ENCODE measurements at regions not wholly inside any gene's neighbourhood (a gene's known extent, or its start where the extent isn't known, plus 50 kb on each side); places are given as distances from the start of the nearest gene placed in this dataset.
"Not testable (repeated sequence)": the region's sequence is repeated elsewhere in the genome, so short reads cannot be mapped to it uniquely, and the experiment has no call there.

- H3K27ac ChIP-seq (ENCODE audit: insufficient read depth, low read depth, low read length, poor library complexity, severe bottlenecking) = no peak overlapping the region
- H3K9me3 ChIP-seq (ENCODE audit: control insufficient read depth, low read length) = no peaks in the 10 kb centered on the region
- 91% methylated on average over 6 of the region's 6 CpGs for WGBS, 2 experiments
- no peaks in the 10 kb centered on the region for H3K4me1 ChIP-seq (ENCODE audit: control insufficient read depth, insufficient read depth, low read length)
- H3K36me3 ChIP-seq (ENCODE audit: control insufficient read depth, insufficient read depth, low read length) = no peaks in the 10 kb centered on the region
- H3K4me3 ChIP-seq (ENCODE audit: insufficient read depth, low read depth, low read length) = no peak overlapping the region
- H3K27me3 ChIP-seq (ENCODE audit: control insufficient read depth, insufficient read depth, low read length, poor library complexity, severe bottlenecking) = no peaks in the 10 kb centered on the region
Measured at GRCh38 chr9:107842530-107842929, 353.0 kb upstream of the KLF4 start.

DNA sequence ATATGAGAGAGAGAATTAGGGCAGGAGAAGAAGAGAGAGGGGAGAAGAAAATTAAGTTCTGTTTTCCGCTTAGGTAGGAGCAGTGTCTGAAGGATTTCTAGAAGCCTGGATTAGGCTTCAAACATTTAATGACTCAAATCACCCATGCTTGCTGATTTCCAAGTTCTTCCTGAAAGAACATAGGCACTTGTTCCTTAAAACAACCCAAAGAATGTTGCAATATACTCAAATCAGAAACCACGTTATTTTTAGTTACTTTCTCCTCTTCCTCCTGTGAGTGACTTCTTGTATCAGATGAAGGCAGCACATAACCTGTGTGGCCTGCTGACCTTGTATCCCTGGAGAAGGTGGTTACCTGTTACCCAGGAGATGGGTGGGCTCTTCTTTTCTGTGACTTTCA, 351.5 kb upstream of the KLF4 start:
- 97 to 100% methylated on average over 2 of the region's 2 CpGs for WGBS, 2 experiments
- Histone ChIP-seq H3K27me3 (ENCODE audit: control insufficient read depth, insufficient read depth, low read length, poor library complexity, severe bottlenecking) (no peaks in the 10 kb centered on the region), H3K27ac (ENCODE audit: insufficient read depth, low read depth, low read length, poor library complexity, severe bottlenecking) (no peak overlapping the region), H3K36me3 (ENCODE audit: control insufficient read depth, insufficient read depth, low read length) (no peaks in the 10 kb centered on the region), H3K9me3 (ENCODE audit: control insufficient read depth, low read length) (no peaks in the 10 kb centered on the region), H3K4me1 (ENCODE audit: control insufficient read depth, insufficient read depth, low read length) (no peaks in the 10 kb centered on the region), H3K4me3 (ENCODE audit: insufficient read depth, low read depth, low read length) (no peak overlapping the region)

GRCh38 chr9:107839371-107839770, 349.8 kb upstream of the KLF4 start:
- Histone ChIP-seq H3K27me3 (ENCODE audit: control insufficient read depth, insufficient read depth, low read length, poor library complexity, severe bottlenecking) (no peaks in the 10 kb centered on the region), H3K9me3 (ENCODE audit: control insufficient read depth, low read length) (no peaks in the 10 kb centered on the region), H3K36me3 (ENCODE audit: control insufficient read depth, insufficient read depth, low read length) (no peaks in the 10 kb centered on the region), H3K4me1 (ENCODE audit: control insufficient read depth, insufficient read depth, low read length) (no peaks in the 10 kb centered on the region), H3K4me3 (ENCODE audit: insufficient read depth, low read depth, low read length) (no peak overlapping the region), H3K27ac (ENCODE audit: insufficient read depth, low read depth, low read length, poor library complexity, severe bottlenecking) (no peak overlapping the region)
- WGBS, 2 experiments = 89 to 91% methylated on average over 1 of the region's 1 CpG

- H3K27me3 ChIP-seq (ENCODE audit: control insufficient read depth, insufficient read depth, low read length, poor library complexity, severe bottlenecking) = no peaks in the 10 kb centered on the region
Measured at GRCh38 chr9:107838766-107839165, 349.2 kb upstream of the KLF4 start.

GRCh38 chr9:107836300-107836699, 346.7 kb upstream of the KLF4 start:
- 91 to 93% methylated on average over 2 of the region's 2 CpGs for WGBS, 2 experiments
- no peaks in the 10 kb centered on the region for H3K36me3 ChIP-seq (ENCODE audit: control insufficient read depth, insufficient read depth, low read length)
- no peak overlapping the region for H3K27ac ChIP-seq (ENCODE audit: insufficient read depth, low read depth, low read length, poor library complexity, severe bottlenecking)
- no peaks in the 10 kb centered on the region for H3K27me3 ChIP-seq (ENCODE audit: control insufficient read depth, insufficient read depth, low read length, poor library complexity, severe bottlenecking)
- no peaks in the 10 kb centered on the region for H3K9me3 ChIP-seq (ENCODE audit: control insufficient read depth, low read length)
- H3K4me1 ChIP-seq (ENCODE audit: control insufficient read depth, insufficient read depth, low read length) = no peaks in the 10 kb centered on the region
- H3K4me3 ChIP-seq (ENCODE audit: insufficient read depth, low read depth, low read length) = no peak overlapping the region

More at GRCh38 chr9:107838766-107839165, 349.2 kb upstream of the KLF4 start:
- Histone ChIP-seq H3K27ac (ENCODE audit: insufficient read depth, low read depth, low read length, poor library complexity, severe bottlenecking) (no peak overlapping the region), H3K4me1 (ENCODE audit: control insufficient read depth, insufficient read depth, low read length) (no peaks in the 10 kb centered on the region), H3K4me3 (ENCODE audit: insufficient read depth, low read depth, low read length) (no peak overlapping the region), H3K36me3 (ENCODE audit: control insufficient read depth, insufficient read depth, low read length) (no peaks in the 10 kb centered on the region), H3K9me3 (ENCODE audit: control insufficient read depth, low read length) (no peaks in the 10 kb centered on the region)
- WGBS, 2 experiments = 95 to 97% methylated on average over 1 of the region's 1 CpG

DNA sequence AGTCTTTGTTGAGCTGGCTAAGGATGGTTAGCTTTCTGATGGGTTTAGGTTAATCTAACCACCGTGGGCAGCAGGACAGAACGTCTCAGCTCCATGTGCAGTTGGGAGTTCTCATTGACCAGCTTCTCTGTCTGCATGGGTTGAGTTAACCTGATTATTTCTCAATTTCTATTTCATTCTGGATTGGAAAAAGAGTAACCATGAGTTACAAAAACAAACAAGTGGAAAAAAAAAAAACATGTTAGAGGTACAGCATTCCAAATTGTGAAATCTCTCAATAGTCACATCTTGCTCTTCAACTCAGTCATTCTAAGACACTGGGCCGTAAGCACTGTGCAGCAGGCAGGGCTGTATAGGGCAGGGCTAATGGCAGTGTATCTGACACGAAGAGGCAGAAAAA, 343.7 kb upstream of the KLF4 start:
- no peaks in the 10 kb centered on the region for H3K27me3 ChIP-seq (ENCODE audit: control insufficient read depth, insufficient read depth, low read length, poor library complexity, severe bottlenecking)
- H3K36me3 ChIP-seq (ENCODE audit: control insufficient read depth, insufficient read depth, low read length) = no peaks in the 10 kb centered on the region
- H3K27ac ChIP-seq (ENCODE audit: insufficient read depth, low read depth, low read length, poor library complexity, severe bottlenecking) = no peak overlapping the region
- no peak overlapping the region for H3K4me3 ChIP-seq (ENCODE audit: insufficient read depth, low read depth, low read length)
- 92 to 100% methylated on average over 2 to 4 of the region's 4 CpGs for WGBS, 2 experiments
- H3K9me3 ChIP-seq (ENCODE audit: control insufficient read depth, low read length) = no peaks in the 10 kb centered on the region
- H3K4me1 ChIP-seq (ENCODE audit: control insufficient read depth, insufficient read depth, low read length) = no peaks in the 10 kb centered on the region

DNA sequence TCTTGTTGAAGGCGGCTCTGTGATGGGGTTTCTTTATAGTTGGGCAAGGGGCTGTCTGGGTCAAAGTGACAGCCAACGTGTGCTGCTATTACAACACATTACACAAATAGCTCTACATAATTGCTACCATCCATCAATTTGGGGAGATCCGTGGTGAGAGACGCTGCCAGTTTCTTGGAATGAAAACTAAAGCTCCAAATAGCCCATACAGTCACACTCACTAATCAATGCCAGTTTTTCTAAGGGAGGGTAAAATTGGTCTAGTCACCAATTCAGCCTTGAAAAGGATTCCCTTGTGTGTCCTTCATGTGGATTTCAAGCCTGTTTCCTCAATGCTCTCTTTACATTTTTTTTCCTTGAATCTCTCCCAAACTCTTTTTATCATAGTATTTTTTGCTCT, 343.3 kb upstream of the KLF4 start:
- Histone ChIP-seq H3K9me3 (ENCODE audit: control insufficient read depth, low read length) (no peaks in the 10 kb centered on the region), H3K27ac (ENCODE audit: insufficient read depth, low read depth, low read length, poor library complexity, severe bottlenecking) (no peak overlapping the region), H3K36me3 (ENCODE audit: control insufficient read depth, insufficient read depth, low read length) (no peaks in the 10 kb centered on the region), H3K4me3 (ENCODE audit: insufficient read depth, low read depth, low read length) (no peak overlapping the region), H3K4me1 (ENCODE audit: control insufficient read depth, insufficient read depth, low read length) (no peaks in the 10 kb centered on the region), H3K27me3 (ENCODE audit: control insufficient read depth, insufficient read depth, low read length, poor library complexity, severe bottlenecking) (no peaks in the 10 kb centered on the region)
- 86 to 100% methylated on average over 3 to 4 of the region's 4 CpGs for WGBS, 2 experiments

GRCh38 chr9:107830479-107830878, 340.9 kb upstream of the KLF4 start:
- Histone ChIP-seq H3K4me1 (ENCODE audit: control insufficient read depth, insufficient read depth, low read length) (no peaks in the 10 kb centered on the region), H3K9me3 (ENCODE audit: control insufficient read depth, low read length) (no peaks in the 10 kb centered on the region), H3K27ac (ENCODE audit: insufficient read depth, low read depth, low read length, poor library complexity, severe bottlenecking) (no peak overlapping the region), H3K4me3 (ENCODE audit: insufficient read depth, low read depth, low read length) (no peak overlapping the region), H3K27me3 (ENCODE audit: control insufficient read depth, insufficient read depth, low read length, poor library complexity, severe bottlenecking) (no peaks in the 10 kb centered on the region), H3K36me3 (ENCODE audit: control insufficient read depth, insufficient read depth, low read length) (no peaks in the 10 kb centered on the region)
- WGBS, 2 experiments = 45 to 81% methylated on average over 1 to 3 of the region's 3 CpGs

GRCh38 chr9:107827884-107828283, 338.3 kb upstream of the KLF4 start:
- WGBS, 2 experiments = 88 to 95% methylated on average over 1 of the region's 2 CpGs
- Histone ChIP-seq H3K4me1 (ENCODE audit: control insufficient read depth, insufficient read depth, low read length) (no peaks in the 10 kb centered on the region), H3K9me3 (ENCODE audit: control insufficient read depth, low read length) (no peaks in the 10 kb centered on the region), H3K36me3 (ENCODE audit: control insufficient read depth, insufficient read depth, low read length) (no peaks in the 10 kb centered on the region), H3K27me3 (ENCODE audit: control insufficient read depth, insufficient read depth, low read length, poor library complexity, severe bottlenecking) (no peaks in the 10 kb centered on the region), H3K27ac (ENCODE audit: insufficient read depth, low read depth, low read length, poor library complexity, severe bottlenecking) (no peak overlapping the region), H3K4me3 (ENCODE audit: insufficient read depth, low read depth, low read length) (no peak overlapping the region)

GRCh38 chr9:107827304-107827703, 337.7 kb upstream of the KLF4 start:
- Histone ChIP-seq H3K36me3 (ENCODE audit: control insufficient read depth, insufficient read depth, low read length) (no peaks in the 10 kb centered on the region), H3K27ac (ENCODE audit: insufficient read depth, low read depth, low read length, poor library complexity, severe bottlenecking) (no peak overlapping the region), H3K9me3 (ENCODE audit: control insufficient read depth, low read length) (no peaks in the 10 kb centered on the region), H3K4me3 (ENCODE audit: insufficient read depth, low read depth, low read length) (no peak overlapping the region), H3K27me3 (ENCODE audit: control insufficient read depth, insufficient read depth, low read length, poor library complexity, severe bottlenecking) (no peaks in the 10 kb centered on the region), H3K4me1 (ENCODE audit: control insufficient read depth, insufficient read depth, low read length) (no peaks in the 10 kb centered on the region)
- WGBS, 2 experiments = 97 to 98% methylated on average over 2 of the region's 2 CpGs

GRCh38 chr9:107826688-107826983, 337.1 kb upstream of the KLF4 start:
- not testable (repeated sequence) for H3K4me1 ChIP-seq (ENCODE audit: control insufficient read depth, insufficient read depth, low read length); H3K36me3 ChIP-seq (ENCODE audit: control insufficient read depth, insufficient read depth, low read length); H3K27ac ChIP-seq (ENCODE audit: insufficient read depth, low read depth, low read length, poor library complexity, severe bottlenecking); H3K9me3 ChIP-seq (ENCODE audit: control insufficient read depth, low read length); H3K27me3 ChIP-seq (ENCODE audit: control insufficient read depth, insufficient read depth, low read length, poor library complexity, severe bottlenecking); H3K4me3 ChIP-seq (ENCODE audit: insufficient read depth, low read depth, low read length)
- WGBS, 2 experiments = 87 to 92% methylated on average over 7 of the region's 7 CpGs
